WERI-Rb-1 (cell line): ENCODE measurements at regions not wholly inside any gene's neighbourhood (a gene's known extent, or its start where the extent isn't known, plus 50 kb on each side); places are given as distances from the start of the nearest gene placed in this dataset.
"Not testable (repeated sequence)": the region's sequence is repeated elsewhere in the genome, so short reads cannot be mapped to it uniquely, and the experiment has no call there.

Experiments used
- DNase-seq: peaks from one replicate; pipeline ENCODE4 v3.0.0-alpha.2; 2020
- H3K27ac ChIP-seq: fragments of 250-450 bp; sonication (Bioruptor Pico); 2 replicates; pipeline ENCODE4 v1.5.1; 2020; ENCODE audit warnings: mild to moderate bottlenecking, moderate library complexity
- H3K27me3 ChIP-seq: fragments of 250-450 bp; sonication (Bioruptor Pico); 2 replicates; pipeline ENCODE4 v1.5.1; 2021; ENCODE audit warnings: mild to moderate bottlenecking, low read depth, moderate library complexity; ENCODE audit not compliant: insufficient read depth, severe bottlenecking
- H3K36me3 ChIP-seq: fragments of 250-450 bp; sonication (Bioruptor Pico); 2 replicates; pipeline ENCODE4 v1.5.1; 2020; ENCODE audit warnings: mild to moderate bottlenecking, moderate library complexity
- H3K4me3 ChIP-seq: 2 replicates; pipeline ENCODE4 v1.5.1; 2011; ENCODE audit warnings: low read depth, mild to moderate bottlenecking, control low read depth, low read length
- H3K9me3 ChIP-seq: fragments of 250-450 bp; sonication (Bioruptor Pico); 2 replicates; pipeline ENCODE4 v1.5.1; 2021; ENCODE audit warnings: mild to moderate bottlenecking, moderate library complexity; ENCODE audit not compliant: severe bottlenecking
- TF ChIP-seq, protein P1 (sequence below): IDR thresholded peaks from 2 replicates; pipeline ENCODE4 v1.5.1; 2011; ENCODE audit warnings: low read depth, mild to moderate bottlenecking, control low read depth, inconsistent platforms, low read length

DNA sequence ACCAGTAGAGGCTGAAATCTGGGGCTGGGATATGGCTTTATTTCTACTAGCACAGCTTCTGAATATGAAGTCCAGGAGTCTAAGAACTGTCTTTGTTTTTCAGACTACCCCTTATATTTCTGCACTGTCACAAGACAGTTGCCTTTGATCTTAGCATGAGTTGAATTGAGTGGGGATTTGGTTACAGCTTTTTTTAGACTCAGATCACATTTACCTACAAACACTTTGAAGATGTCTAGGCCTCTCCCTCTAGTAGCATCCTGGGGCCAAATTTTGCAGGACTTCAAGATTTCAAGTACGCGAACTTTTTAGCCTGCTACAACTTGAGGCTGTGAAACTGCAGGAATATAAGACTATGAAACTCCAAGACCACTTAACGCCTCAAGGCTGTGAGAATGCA lies 240.2 kb downstream of the NEBL start:
- Histone ChIP-seq H3K27ac (no peak overlapping the region), H3K9me3 (no peaks in the 10 kb centered on the region), H3K4me3 (no peak overlapping the region), H3K27me3 (no peaks in the 10 kb centered on the region), H3K36me3 (no peaks in the 10 kb centered on the region)
- no peak for DNase-seq
- TF ChIP-seq, protein P1, sequence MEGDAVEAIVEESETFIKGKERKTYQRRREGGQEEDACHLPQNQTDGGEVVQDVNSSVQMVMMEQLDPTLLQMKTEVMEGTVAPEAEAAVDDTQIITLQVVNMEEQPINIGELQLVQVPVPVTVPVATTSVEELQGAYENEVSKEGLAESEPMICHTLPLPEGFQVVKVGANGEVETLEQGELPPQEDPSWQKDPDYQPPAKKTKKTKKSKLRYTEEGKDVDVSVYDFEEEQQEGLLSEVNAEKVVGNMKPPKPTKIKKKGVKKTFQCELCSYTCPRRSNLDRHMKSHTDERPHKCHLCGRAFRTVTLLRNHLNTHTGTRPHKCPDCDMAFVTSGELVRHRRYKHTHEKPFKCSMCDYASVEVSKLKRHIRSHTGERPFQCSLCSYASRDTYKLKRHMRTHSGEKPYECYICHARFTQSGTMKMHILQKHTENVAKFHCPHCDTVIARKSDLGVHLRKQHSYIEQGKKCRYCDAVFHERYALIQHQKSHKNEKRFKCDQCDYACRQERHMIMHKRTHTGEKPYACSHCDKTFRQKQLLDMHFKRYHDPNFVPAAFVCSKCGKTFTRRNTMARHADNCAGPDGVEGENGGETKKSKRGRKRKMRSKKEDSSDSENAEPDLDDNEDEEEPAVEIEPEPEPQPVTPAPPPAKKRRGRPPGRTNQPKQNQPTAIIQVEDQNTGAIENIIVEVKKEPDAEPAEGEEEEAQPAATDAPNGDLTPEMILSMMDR, result no peak

DNA sequence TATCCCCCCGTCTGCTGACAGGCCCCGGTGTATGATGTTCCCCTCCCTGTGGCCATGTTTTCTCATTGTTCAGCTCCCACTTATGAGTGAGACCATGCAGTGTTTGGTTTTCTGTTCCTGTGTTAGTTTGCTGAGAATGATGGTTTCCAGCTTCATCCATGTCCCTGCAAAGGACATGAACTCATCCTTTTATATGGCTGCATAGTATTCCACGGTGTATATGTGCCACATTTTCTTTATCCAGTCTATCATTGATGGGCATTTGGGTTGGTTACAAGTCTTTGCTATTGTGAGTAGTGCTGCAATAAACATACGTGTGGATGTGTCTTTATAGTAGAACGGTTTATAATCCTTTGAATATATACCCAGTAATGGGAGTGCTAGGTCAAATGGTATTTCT lies 244.7 kb downstream of the NEBL start:
- H3K36me3 ChIP-seq, H3K4me3 ChIP-seq, H3K27me3 ChIP-seq, DNase-seq, H3K27ac ChIP-seq, H3K9me3 ChIP-seq: not testable (repeated sequence)

DNA sequence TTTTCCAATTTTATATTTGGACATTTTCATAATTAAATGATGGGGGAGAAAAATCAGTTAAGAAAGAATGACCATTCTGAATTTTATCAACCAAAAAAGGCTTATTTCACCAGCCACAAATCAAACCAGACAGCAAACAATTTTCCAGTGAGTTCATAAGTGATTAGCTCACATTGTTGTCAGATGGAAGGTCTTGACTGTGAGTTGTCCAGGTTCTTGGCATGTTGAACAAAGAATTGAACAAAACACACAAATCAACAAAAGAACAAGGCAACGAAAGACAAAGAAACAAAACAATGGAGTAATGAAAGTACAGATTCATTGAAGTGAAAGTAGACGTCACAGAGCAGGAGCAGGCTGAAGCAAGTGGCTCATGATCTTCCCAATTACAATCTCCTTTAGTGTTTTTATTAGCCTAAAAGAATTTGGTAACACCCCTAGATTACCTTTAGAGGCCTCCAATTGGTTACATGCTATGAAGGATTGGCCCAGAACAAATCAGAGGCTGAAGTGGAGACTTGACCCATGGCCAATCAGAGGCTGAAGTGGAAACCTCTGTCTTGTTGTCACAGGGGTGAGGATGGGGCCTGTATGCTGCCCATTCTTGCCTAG lies 248.7 kb downstream of the NEBL start:
- DNase-seq, result no peak
- TF ChIP-seq, protein P1, result no peak
- H3K4me3 ChIP-seq, result no peak overlapping the region
- no peaks in the 10 kb centered on the region for H3K27me3 ChIP-seq
- no peaks in the 10 kb centered on the region for H3K9me3 ChIP-seq
- no peaks in the 10 kb centered on the region for H3K36me3 ChIP-seq
- no peak overlapping the region for H3K27ac ChIP-seq

DNA sequence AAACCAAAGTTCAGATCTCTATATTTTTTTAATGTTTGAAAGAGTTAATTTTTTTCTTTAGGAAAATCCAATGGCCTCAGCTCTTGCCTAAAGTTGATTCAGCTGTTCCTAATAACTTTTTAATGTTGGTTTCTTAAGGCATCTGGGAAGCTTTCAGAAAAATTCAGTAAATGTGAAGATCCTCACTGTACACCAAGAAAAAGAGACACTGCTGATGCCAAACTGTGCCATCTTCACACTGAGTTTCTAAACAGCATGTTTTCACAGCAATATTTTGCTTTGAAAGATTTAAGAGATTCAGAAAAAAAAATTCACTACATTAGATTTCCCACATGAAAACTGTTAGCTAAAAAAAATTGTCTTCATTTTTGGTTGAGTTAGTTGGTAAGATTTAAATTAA lies 249.4 kb downstream of the NEBL start:
- no peak for DNase-seq
- no peaks in the 10 kb centered on the region for H3K9me3 ChIP-seq
- H3K27ac ChIP-seq, result no peak overlapping the region
- no peak overlapping the region for H3K4me3 ChIP-seq
- H3K27me3 ChIP-seq, result no peaks in the 10 kb centered on the region
- no peaks in the 10 kb centered on the region for H3K36me3 ChIP-seq
- TF ChIP-seq, protein P1, result no peak

DNA sequence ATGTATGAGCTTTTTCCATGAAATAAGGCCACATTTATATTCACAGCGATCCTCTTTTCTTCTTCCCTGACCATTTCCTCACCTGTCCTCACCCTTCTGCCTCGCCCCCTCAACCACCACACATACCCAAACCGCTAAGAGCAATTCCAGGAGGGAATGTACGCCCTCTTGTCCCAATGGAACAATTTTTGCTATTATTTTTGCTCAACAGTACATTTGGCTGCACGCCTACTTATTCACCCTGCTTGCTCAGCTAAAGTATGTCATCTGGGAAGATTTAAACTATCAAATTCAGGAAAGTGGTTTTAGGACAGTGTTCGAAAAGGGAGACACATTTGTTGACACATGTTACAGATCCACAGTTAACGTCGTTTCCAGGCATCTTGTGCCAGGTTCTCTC lies 252.7 kb downstream of the NEBL start:
- Histone ChIP-seq H3K27me3 (no peaks in the 10 kb centered on the region), H3K4me3 (no peak overlapping the region), H3K36me3 (no peaks in the 10 kb centered on the region), H3K9me3 (no peaks in the 10 kb centered on the region), H3K27ac (no peak overlapping the region)
- no peak for DNase-seq
- TF ChIP-seq, protein P1, result no peak

DNA sequence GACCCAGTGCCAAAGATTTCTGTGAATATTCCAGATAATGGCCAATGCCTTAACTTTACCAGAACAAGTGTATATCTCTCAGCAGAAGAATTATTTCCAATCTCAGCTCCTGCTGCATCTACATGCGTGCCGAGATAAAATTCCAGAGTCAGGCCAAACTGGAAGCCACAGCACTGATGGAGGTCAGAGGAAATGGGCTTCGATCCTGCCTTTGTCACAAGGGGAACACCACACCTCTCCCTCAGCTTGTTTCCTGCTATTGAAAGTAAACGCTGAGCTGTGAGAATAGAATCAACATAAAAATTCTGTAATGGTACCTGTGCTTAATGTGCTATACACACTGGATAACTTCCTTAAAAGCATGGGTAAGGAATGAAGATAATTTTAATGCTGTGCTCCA lies 255.5 kb downstream of the NEBL start:
- TF ChIP-seq, protein P1, result no peak
- H3K4me3 ChIP-seq, result no peak overlapping the region
- no peak for DNase-seq
- no peaks in the 10 kb centered on the region for H3K36me3 ChIP-seq
- no peak overlapping the region for H3K27ac ChIP-seq
- no peaks in the 10 kb centered on the region for H3K9me3 ChIP-seq
- no peaks in the 10 kb centered on the region for H3K27me3 ChIP-seq
